ENCODE measurements at regions not wholly inside any gene's neighbourhood (a gene's known extent, or its start where the extent isn't known, plus 50 kb on each side); places are given as distances from the start of the nearest gene placed in this dataset.
"Not testable (repeated sequence)": the region's sequence is repeated elsewhere in the genome, so short reads cannot be mapped to it uniquely, and the experiment has no call there.

- H3K18ac ChIP-seq (ENCODE audit: extremely low read depth, low read length); H2BK120ac ChIP-seq (replicated peaks; ENCODE audit: low read depth, low read length); H3K79me2 ChIP-seq (ENCODE audit: control insufficient read depth in 1 of 2, insufficient read depth in 2 of 2, low read length in 2 of 2); CTCF ChIA-PET (ENCODE audit: partially characterized antibody); H3K23ac ChIP-seq (ENCODE audit: insufficient read length); H2AK5ac ChIP-seq (ENCODE audit: low read depth, low read length); H3K4ac ChIP-seq (replicated peaks; ENCODE audit: insufficient read length, low read depth, low read length); H2BK20ac ChIP-seq (ENCODE audit: low read length); H3K56ac ChIP-seq (replicated peaks; ENCODE audit: insufficient read length, low read depth, low read length); H3K14ac ChIP-seq (ENCODE audit: insufficient read length); H3K27ac ChIP-seq (ENCODE audit: low read depth, low read length); H3K27me3 ChIP-seq (replicated peaks in 1 of 4; ENCODE audit: control insufficient read depth in 3 of 4, extremely low read depth in 1 of 4, insufficient read depth in 3 of 4, low read length in 3 of 4); FAIRE-seq; H2BK12ac ChIP-seq (ENCODE audit: low read depth, low read length); H2BK15ac ChIP-seq (ENCODE audit: low read length); H3K36me3 ChIP-seq (ENCODE audit: control insufficient read depth in 2 of 4, insufficient read depth in 4 of 4, low read length in 3 of 4); H3K79me1 ChIP-seq (ENCODE audit: low read depth, low read length); H3K9ac ChIP-seq (replicated peaks in 1 of 4; ENCODE audit: extremely low read depth in 1 of 4, low read depth in 3 of 4, low read length in 3 of 4); H4K91ac ChIP-seq (replicated peaks; ENCODE audit: insufficient read length, low read length); H4K5ac ChIP-seq (ENCODE audit: insufficient read length, low read depth, low read length); H4K20me1 ChIP-seq (replicated peaks in 1 of 2; ENCODE audit: control insufficient read depth in 1 of 2, insufficient read depth in 2 of 2, low read length in 2 of 2); H2BK5ac ChIP-seq (ENCODE audit: low read depth, low read length); H2AFZ ChIP-seq (ENCODE audit: low read length); H3K4me3 ChIP-seq (ENCODE audit: extremely low read depth in 1 of 4, insufficient read depth in 2 of 4, low read depth in 3 of 4, low read length in 4 of 4); H4K8ac ChIP-seq (ENCODE audit: extremely low read depth, insufficient read depth, low read length); POLR2A ChIA-PET (ENCODE audit: partially characterized antibody); H3K4me2 ChIP-seq (ENCODE audit: insufficient read depth in 1 of 2, low read depth in 2 of 2, low read length in 2 of 2); DNase-seq (ENCODE audit: low read depth in 1 of 2, low spot score in 2 of 2); H3K4me1 ChIP-seq (replicated peaks in 1 of 4; ENCODE audit: control insufficient read depth in 3 of 4, insufficient read depth in 4 of 4, low read length in 3 of 4); H3K23me2 ChIP-seq (ENCODE audit: low read depth, low read length): not testable (repeated sequence)
- peaks cover 10 to 17% of the 10 kb centered on the region in 2 experiments for H3K9me3 ChIP-seq (ENCODE audit: insufficient read depth in 2 of 2, low read depth in 1 of 2, low read length in 1 of 2)
- WGBS, 2 experiments (ENCODE audit: extremely low coverage in 1 of 2, insufficient coverage in 1 of 2, insufficient read length in 1 of 2, insufficient replicate concordance in 2 of 2, low coverage in 1 of 2, low lambda C conversion rate in 2 of 2, missing lambda C conversion rate in 1 of 2): 96% methylated on average over 2 of the region's 2 CpGs; no CpG with 5 or more reads in 1 of the 2 experiments
Observed at GRCh38 chr5:82532075-82532474, 253.9 kb upstream of the RPS23 start.

Measured in H1 (cell line).